HT-29 (cell line): ENCODE measurements at regions not wholly inside any gene's neighbourhood (a gene's known extent, or its start where the extent isn't known, plus 50 kb on each side); places are given as distances from the start of the nearest gene placed in this dataset. TPM values are rescaled to one million over a fixed set of nuclear protein-coding genes. Genes with fewer than 3 reads are reported as not detected.

Source experiments
- small RNA-seq: library from RNA; depleted of rRNA; stranded (forward); fragments of <200 nt; gene quantifications from one replicate; pipeline ENCODE3, GENCODE V24; 2014

Small RNAs in the stretch of these regions (small RNA-seq; reads per million reads assigned to genes)
- gene RNU1-33P = not detected
